HG02885 (cell line): ENCODE measurements at regions not wholly inside any gene's neighbourhood (a gene's known extent, or its start where the extent isn't known, plus 50 kb on each side); places are given as distances from the start of the nearest gene placed in this dataset.
A peak's percentile ranks its signal among the peaks of the same experiment; 100 is the strongest.

Experiments used
- ATAC-seq: cut with Tn5 transposase; IDR thresholded peaks from one replicate; pipeline ENCODE4 v1.9.1; 2021; ENCODE audit warnings: mild to moderate bottlenecking; ENCODE audit not compliant: unreplicated experiment, poor library complexity

DNA sequence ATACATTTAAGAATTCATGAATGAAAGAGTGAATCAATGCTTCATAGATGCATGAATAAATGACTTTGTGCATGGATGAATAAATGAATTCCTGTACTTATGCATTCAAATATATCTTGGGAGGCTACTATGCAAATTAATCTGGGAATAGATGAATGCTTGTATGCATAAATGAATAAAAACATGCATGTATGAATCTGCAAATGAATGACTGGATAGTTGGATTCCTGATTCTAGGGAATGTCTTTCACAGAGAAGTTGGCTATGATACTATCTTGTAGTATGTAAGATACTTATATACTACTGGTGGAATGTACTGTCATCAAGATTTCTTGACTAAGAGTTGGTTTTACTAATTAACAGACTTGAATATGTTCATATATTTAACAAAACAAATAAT lies 75.3 kb upstream of the ASTN2 start:
- no peak for ATAC-seq

- ATAC-seq, result no peak
These were observed 73.8 kb upstream of the ASTN2 start for GRCh38 chr9:117488659-117489058.

GRCh38 chr9:117487555-117488175 lies 72.8 kb upstream of the ASTN2 start:
- ATAC-seq, result peak; percentile 99

GRCh38 chr9:117486426-117486825 lies 71.6 kb upstream of the ASTN2 start:
- no peak for ATAC-seq

DNA sequence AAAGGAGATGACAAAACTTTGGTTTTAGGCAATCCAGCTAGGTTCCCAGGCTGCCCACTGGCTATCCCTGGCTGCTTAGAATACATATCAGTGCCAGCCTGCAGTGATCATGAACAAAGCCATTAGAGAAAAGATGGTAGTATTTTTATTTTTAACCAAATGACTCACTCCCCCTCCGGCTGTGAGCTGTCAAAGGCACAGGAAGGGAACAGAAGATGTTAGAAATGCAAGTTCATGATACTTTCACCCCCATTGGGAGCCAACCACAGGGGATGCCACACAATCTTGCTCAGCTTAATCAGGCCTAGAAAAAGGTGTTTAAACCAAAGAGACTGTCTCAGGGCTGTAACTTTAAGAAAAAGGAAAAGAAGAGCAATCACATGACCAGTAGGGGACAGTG lies 70.3 kb upstream of the ASTN2 start:
- no peak for ATAC-seq

- ATAC-seq, result no peak
These were observed 65.9 kb upstream of the ASTN2 start for GRCh38 chr9:117480729-117481128.

DNA sequence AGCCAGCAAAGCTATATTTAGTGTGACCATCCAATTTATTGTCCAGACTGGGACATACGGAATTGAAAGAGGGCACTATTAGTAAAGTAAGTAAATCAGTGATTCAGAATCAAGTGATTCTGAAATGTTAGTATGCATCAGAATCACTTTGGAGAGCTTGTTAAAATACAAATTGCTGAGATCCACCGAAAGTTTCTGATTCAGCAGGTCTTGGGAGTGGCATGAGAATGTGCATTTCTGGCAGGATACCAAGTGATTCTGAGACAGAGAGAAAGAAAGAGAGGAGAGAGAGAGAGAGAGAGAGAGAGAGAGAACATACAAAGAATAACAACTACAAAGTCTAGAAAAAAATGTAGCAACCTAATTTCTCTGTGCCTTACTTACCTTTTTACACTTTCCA lies 65.4 kb upstream of the ASTN2 start:
- no peak for ATAC-seq

DNA sequence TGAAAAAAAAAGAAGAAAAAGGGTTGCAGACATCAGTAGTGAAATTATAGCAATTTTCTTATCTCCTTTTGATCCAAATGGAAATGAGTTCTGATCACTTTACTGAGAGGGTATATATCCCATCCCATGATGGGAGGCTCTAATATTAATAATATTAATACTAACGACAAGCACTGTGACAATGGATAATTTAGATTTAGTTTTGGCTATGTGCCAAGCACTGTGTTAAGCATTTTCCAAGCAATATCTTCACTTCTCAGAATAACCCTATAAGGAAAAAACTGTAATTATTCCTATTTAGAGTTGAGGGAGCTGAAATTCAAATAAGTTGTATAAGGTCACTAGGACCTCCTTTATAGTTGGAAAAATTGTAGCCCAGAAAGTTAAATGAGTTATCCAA lies 58.4 kb upstream of the ASTN2 start:
- no peak for ATAC-seq

GRCh38 chr9:117470902-117471301 lies 56.0 kb upstream of the ASTN2 start:
- no peak for ATAC-seq

- no peak for ATAC-seq
These were observed 55.6 kb upstream of the ASTN2 start for GRCh38 chr9:117470455-117470854.

- ATAC-seq, result no peak
These were observed 51.3 kb upstream of the ASTN2 start for GRCh38 chr9:117466111-117466510.

GRCh38 chr9:117465706-117466105 lies 50.8 kb upstream of the ASTN2 start:
- ATAC-seq, result no peak

- no peak for ATAC-seq
These were observed 50.2 kb upstream of the ASTN2 start for GRCh38 chr9:117464941-117465616.
